Activated naive CD4-positive, alpha-beta T cell treated with anti-CD3 and anti-CD28 coated beads for 36 hours (primary cell): ENCODE measurements at regions not wholly inside any gene's neighbourhood (a gene's known extent, or its start where the extent isn't known, plus 50 kb on each side); places are given as distances from the start of the nearest gene placed in this dataset.

Experiments
- CTCF ChIA-PET: fragments of 350-600 bp; sonication (Branson Sonifier 250); formaldehyde crosslinking; loops from one replicate; lab custom pipeline; 2021; ENCODE audit warnings: antibody characterized with exemption; lab: Charles Lee
- DNase-seq: peaks from one replicate; pipeline ENCODE4 v3.0.0-alpha.2; 2020
- H3K27ac Mint-ChIP-seq: one replicate; pipeline ENCODE4 v1.8.0; 2021; ENCODE audit warnings: mild to moderate bottlenecking, mixed read lengths
- H3K27me3 Mint-ChIP-seq: one replicate; pipeline ENCODE4 v1.8.0; 2021; ENCODE audit warnings: low read depth, mixed read lengths
- H3K36me3 Mint-ChIP-seq: one replicate; pipeline ENCODE4 v1.8.0; 2021; ENCODE audit warnings: low read depth, mixed read lengths
- H3K4me1 Mint-ChIP-seq: one replicate; pipeline ENCODE4 v1.8.0; 2021; ENCODE audit warnings: low read depth, mixed read lengths
- H3K4me3 Mint-ChIP-seq: one replicate; pipeline ENCODE4 v1.8.0; 2021; ENCODE audit warnings: mild to moderate bottlenecking, moderate library complexity, mixed read lengths
- H3K9me3 Mint-ChIP-seq: one replicate; pipeline ENCODE4 v1.8.0; 2021; ENCODE audit warnings: mixed read lengths
- intact Hi-C: fragments of 100-400 bp; cut with micrococcal nuclease; formaldehyde crosslinking; loops from one replicate; pipeline ENCODE4 v1.15.1; 2023

GRCh38 chr9:1362845-1363244, 312.7 kb downstream of the DMRT2 start:
- no peaks in the 10 kb centered on the region for H3K9me3 Mint-ChIP-seq
- intact Hi-C loops, result no loop called here

GRCh38 chr9:1366276-1366675, 316.1 kb downstream of the DMRT2 start:
- Mint-ChIP-seq H3K4me1 (peaks cover 9% of the 10 kb centered on the region), H3K27ac (no peak overlapping the region)
- CTCF ChIA-PET, result no interaction called here

More at GRCh38 chr9:1362845-1363244, 312.7 kb downstream of the DMRT2 start:
- Mint-ChIP-seq H3K4me3 (no peak overlapping the region), H3K36me3 (no peaks in the 10 kb centered on the region), H3K4me1 (peaks cover 9% of the 10 kb centered on the region), H3K27ac (no peak overlapping the region), H3K27me3 (peaks cover 2% of the 10 kb centered on the region)
- CTCF ChIA-PET, result interaction anchor here (0.6 kb wide), 1 partner anchor 771 kb away, joined by 3 read pairs; no protein-coding TSS in a partner anchor
- no peak for DNase-seq

GRCh38 chr9:1369297-1369696, 319.1 kb downstream of the DMRT2 start:
- Mint-ChIP-seq H3K27ac (no peak overlapping the region), H3K36me3 (no peaks in the 10 kb centered on the region), H3K27me3 (peaks cover 2% of the 10 kb centered on the region), H3K9me3 (no peaks in the 10 kb centered on the region), H3K4me1 (peaks cover 8% of the 10 kb centered on the region), H3K4me3 (no peak overlapping the region)
- intact Hi-C loops, result no loop called here
- CTCF ChIA-PET, result no interaction called here
- no peak for DNase-seq

More at GRCh38 chr9:1366276-1366675, 316.1 kb downstream of the DMRT2 start:
- intact Hi-C loops, result no loop called here
- DNase-seq, result peak; percentile 13
- H3K36me3 Mint-ChIP-seq, result no peaks in the 10 kb centered on the region
- H3K4me3 Mint-ChIP-seq, result no peak overlapping the region
- H3K9me3 Mint-ChIP-seq, result no peaks in the 10 kb centered on the region
- peaks cover 2% of the 10 kb centered on the region for H3K27me3 Mint-ChIP-seq

- no peak overlapping the region for H3K27ac Mint-ChIP-seq
- no peaks in the 10 kb centered on the region for H3K27me3 Mint-ChIP-seq
- H3K9me3 Mint-ChIP-seq, result no peaks in the 10 kb centered on the region
- CTCF ChIA-PET, result no interaction called here
- intact Hi-C loops, result no loop called here
- H3K36me3 Mint-ChIP-seq, result no peaks in the 10 kb centered on the region
- no peak overlapping the region for H3K4me3 Mint-ChIP-seq
- H3K4me1 Mint-ChIP-seq, result no peaks in the 10 kb centered on the region
- DNase-seq, result no peak
These were observed 323.3 kb downstream of the DMRT2 start for GRCh38 chr9:1373445-1373844.

- Mint-ChIP-seq H3K27me3 (peaks cover 3% of the 10 kb centered on the region), H3K4me3 (no peak overlapping the region), H3K9me3 (no peaks in the 10 kb centered on the region), H3K36me3 (no peaks in the 10 kb centered on the region), H3K4me1 (no peaks in the 10 kb centered on the region), H3K27ac (no peak overlapping the region)
- intact Hi-C loops, result no loop called here
- DNase-seq, result no peak
- CTCF ChIA-PET, result no interaction called here
These were observed 333.8 kb downstream of the DMRT2 start for GRCh38 chr9:1383899-1384455.

GRCh38 chr9:1384816-1385215, 334.7 kb downstream of the DMRT2 start:
- no peak overlapping the region for H3K27ac Mint-ChIP-seq
- H3K9me3 Mint-ChIP-seq, result no peaks in the 10 kb centered on the region
- CTCF ChIA-PET, result no interaction called here
- no peaks in the 10 kb centered on the region for H3K4me1 Mint-ChIP-seq
- no peak overlapping the region for H3K4me3 Mint-ChIP-seq
- intact Hi-C loops, result no loop called here
- DNase-seq, result no peak
- no peaks in the 10 kb centered on the region for H3K36me3 Mint-ChIP-seq
- H3K27me3 Mint-ChIP-seq, result peaks cover 3% of the 10 kb centered on the region

- no peak overlapping the region for H3K27ac Mint-ChIP-seq
- no peak overlapping the region for H3K4me3 Mint-ChIP-seq
- H3K4me1 Mint-ChIP-seq, result no peaks in the 10 kb centered on the region
- CTCF ChIA-PET, result no interaction called here
- H3K36me3 Mint-ChIP-seq, result no peaks in the 10 kb centered on the region
- no peaks in the 10 kb centered on the region for H3K9me3 Mint-ChIP-seq
- intact Hi-C loops, result no loop called here
- peaks cover 6% of the 10 kb centered on the region for H3K27me3 Mint-ChIP-seq
- no peak for DNase-seq
These were observed 336.3 kb downstream of the DMRT2 start for GRCh38 chr9:1386420-1386819.

- Mint-ChIP-seq H3K9me3 (no peaks in the 10 kb centered on the region), H3K4me1 (no peaks in the 10 kb centered on the region), H3K36me3 (no peaks in the 10 kb centered on the region), H3K4me3 (no peak overlapping the region), H3K27ac (no peak overlapping the region), H3K27me3 (peaks cover 6% of the 10 kb centered on the region)
- intact Hi-C loops, result no loop called here
- DNase-seq, result no peak
- CTCF ChIA-PET, result no interaction called here
These were observed 338.1 kb downstream of the DMRT2 start for GRCh38 chr9:1388216-1388615.

- CTCF ChIA-PET, result no interaction called here
- Mint-ChIP-seq H3K9me3 (peaks cover 11% of the 10 kb centered on the region), H3K4me1 (peaks cover 7% of the 10 kb centered on the region), H3K27me3 (no peaks in the 10 kb centered on the region), H3K4me3 (no peak overlapping the region), H3K36me3 (no peaks in the 10 kb centered on the region), H3K27ac (no peak overlapping the region)
- DNase-seq, result peak; percentile 35
- intact Hi-C loops, result no loop called here
These were observed 350.8 kb downstream of the DMRT2 start for GRCh38 chr9:1400983-1401382.

- Mint-ChIP-seq H3K27me3 (no peaks in the 10 kb centered on the region), H3K4me3 (no peak overlapping the region), H3K9me3 (no peaks in the 10 kb centered on the region), H3K36me3 (no peaks in the 10 kb centered on the region), H3K27ac (no peak overlapping the region), H3K4me1 (peaks cover 7% of the 10 kb centered on the region)
- DNase-seq, result no peak
- CTCF ChIA-PET, result no interaction called here
- intact Hi-C loops, result no loop called here
These were observed 354.8 kb downstream of the DMRT2 start for GRCh38 chr9:1404940-1405339.

- no peak for DNase-seq
- no peaks in the 10 kb centered on the region for H3K4me1 Mint-ChIP-seq
- CTCF ChIA-PET, result interaction anchor here (0.8 to 0.9 kb wide), 2 partner anchors 10 to 12 kb away, joined by 3 read pairs; no protein-coding TSS in a partner anchor
These were observed 361.7 kb downstream of the DMRT2 start for GRCh38 chr9:1411826-1412225.

GRCh38 chr9:1414711-1415131, 364.6 kb downstream of the DMRT2 start:
- no peak overlapping the region for H3K4me3 Mint-ChIP-seq

More at GRCh38 chr9:1411826-1412225, 361.7 kb downstream of the DMRT2 start:
- Mint-ChIP-seq H3K27me3 (peaks cover 2% of the 10 kb centered on the region), H3K4me3 (no peak overlapping the region), H3K27ac (no peak overlapping the region), H3K9me3 (no peaks in the 10 kb centered on the region), H3K36me3 (no peaks in the 10 kb centered on the region)
- intact Hi-C loops, result no loop called here

GRCh38 chr9:1415146-1415545, 365.0 kb downstream of the DMRT2 start:
- Mint-ChIP-seq H3K36me3 (no peaks in the 10 kb centered on the region), H3K9me3 (no peaks in the 10 kb centered on the region), H3K27ac (no peak overlapping the region), H3K4me1 (no peaks in the 10 kb centered on the region), H3K27me3 (peaks cover 2% of the 10 kb centered on the region), H3K4me3 (no peak overlapping the region)
- CTCF ChIA-PET, result no interaction called here
- intact Hi-C loops, result no loop called here
- DNase-seq, result no peak

More at GRCh38 chr9:1414711-1415131, 364.6 kb downstream of the DMRT2 start:
- Mint-ChIP-seq H3K27ac (no peak overlapping the region), H3K4me1 (no peaks in the 10 kb centered on the region), H3K36me3 (no peaks in the 10 kb centered on the region), H3K9me3 (no peaks in the 10 kb centered on the region), H3K27me3 (peaks cover 2% of the 10 kb centered on the region)
- CTCF ChIA-PET, result no interaction called here
- DNase-seq, result no peak
- intact Hi-C loops, result no loop called here
